ENCODE measurements at regions not wholly inside any gene's neighbourhood (a gene's known extent, or its start where the extent isn't known, plus 50 kb on each side); places are given as distances from the start of the nearest gene placed in this dataset.

- DNase-seq (ENCODE audit: low read depth) (no peak), FAIRE-seq (peak; percentile 26)
- H3K36me3 Mint-ChIP-seq (ENCODE audit: low read depth, unreplicated experiment) = no peaks in the 10 kb centered on the region
- no peak overlapping the region for H3K4me3 Mint-ChIP-seq (ENCODE audit: unreplicated experiment)
- H2AFZ ChIP-seq (ENCODE audit: low read depth, low read length) = no peak overlapping the region
- peak overlapping the region; percentile 76 for H3K9ac ChIP-seq (ENCODE audit: low read length)
- TF ChIP-seq CTCF (IDR thresholded peaks at IDR 0.05; ENCODE audit: insufficient read depth, low read depth, low read length) (peak; percentile 74), EZH2 (IDR thresholded peaks at IDR 0.05; ENCODE audit: insufficient read depth, low read length) (no peak)
- peak overlapping the region; percentile 93 for H3K27ac ChIP-seq (ENCODE audit: low read depth, low read length)
- H3K4me3 ChIP-seq (ENCODE audit: insufficient read depth, low read depth, low read length) = peak overlapping the region; percentile 7
- H3K4me1 ChIP-seq (ENCODE audit: insufficient read depth, low read length) = peaks cover 33% of the 10 kb centered on the region
- no peaks in the 10 kb centered on the region for H3K36me3 ChIP-seq (ENCODE audit: insufficient read depth, low read length)
- peaks cover 36% of the 10 kb centered on the region for H3K4me1 Mint-ChIP-seq (ENCODE audit: low read depth, unreplicated experiment)
- H3K9me3 Mint-ChIP-seq (ENCODE audit: unreplicated experiment) = peaks cover 2% of the 10 kb centered on the region
- H3K27me3 ChIP-seq (ENCODE audit: insufficient read depth, low read length) = no peaks in the 10 kb centered on the region
- H3K4me2 ChIP-seq (ENCODE audit: low read length) = peak overlapping the region; percentile 70
- H3K79me2 ChIP-seq (ENCODE audit: insufficient read depth, low read length) = no peaks in the 10 kb centered on the region
- H3K27ac Mint-ChIP-seq (ENCODE audit: unreplicated experiment) = peak overlapping the region; percentile 98
- H4K20me1 ChIP-seq (ENCODE audit: insufficient read depth, low read length) = no peaks in the 10 kb centered on the region
- H3K9me3 ChIP-seq (ENCODE audit: insufficient read depth, low read depth, low read length) = no peaks in the 10 kb centered on the region
- no peaks in the 10 kb centered on the region for H3K27me3 Mint-ChIP-seq (ENCODE audit: low read depth, unreplicated experiment)
Measured at GRCh38 chr17:69609473-69610305, 195.2 kb downstream of the MAP2K6 start.

DNA sequence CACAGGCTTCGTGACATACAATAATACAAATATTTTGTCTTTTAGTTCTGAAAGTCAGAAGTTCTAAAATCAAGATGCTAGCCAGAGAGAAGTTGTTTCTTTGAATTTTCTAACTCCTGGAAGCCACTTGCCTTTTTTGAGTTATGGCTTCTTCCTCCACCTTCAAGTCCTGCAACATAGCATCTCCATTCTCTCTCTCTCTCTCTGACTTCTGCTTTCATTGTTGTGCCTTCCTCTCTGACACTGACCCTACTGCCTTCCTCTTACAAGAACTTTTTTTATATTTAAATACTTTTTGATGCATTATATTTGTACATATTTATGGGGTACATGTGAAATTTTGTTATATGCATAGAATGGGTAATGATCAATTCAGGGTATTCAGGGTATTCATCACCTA lies 205.9 kb downstream of the MAP2K6 start:
- Mint-ChIP-seq H3K36me3 (ENCODE audit: low read depth, unreplicated experiment) (no peaks in the 10 kb centered on the region), H3K9me3 (ENCODE audit: unreplicated experiment) (peaks cover 15% of the 10 kb centered on the region)

More for the DNA sequence above, 205.9 kb downstream of the MAP2K6 start:
- Histone ChIP-seq H3K4me1 (ENCODE audit: insufficient read depth, low read length) (no peaks in the 10 kb centered on the region), H3K9ac (ENCODE audit: low read length) (no peak overlapping the region), H3K4me3 (ENCODE audit: insufficient read depth, low read depth, low read length) (no peak overlapping the region), H3K36me3 (ENCODE audit: insufficient read depth, low read length) (no peaks in the 10 kb centered on the region), H3K4me2 (ENCODE audit: low read length) (no peak overlapping the region), H3K79me2 (ENCODE audit: insufficient read depth, low read length) (no peaks in the 10 kb centered on the region), H3K27me3 (ENCODE audit: insufficient read depth, low read length) (no peaks in the 10 kb centered on the region), H3K9me3 (ENCODE audit: insufficient read depth, low read depth, low read length) (peaks cover 5% of the 10 kb centered on the region), H3K27ac (ENCODE audit: low read depth, low read length) (no peak overlapping the region), H4K20me1 (ENCODE audit: insufficient read depth, low read length) (no peaks in the 10 kb centered on the region), H2AFZ (ENCODE audit: low read depth, low read length) (no peak overlapping the region)
- no peak overlapping the region for H3K27ac Mint-ChIP-seq (ENCODE audit: unreplicated experiment)
- FAIRE-seq (no peak), DNase-seq (ENCODE audit: low read depth) (no peak)
- TF ChIP-seq CTCF (IDR thresholded peaks at IDR 0.05; ENCODE audit: insufficient read depth, low read depth, low read length) = no peak
- no peak for TF ChIP-seq EZH2 (IDR thresholded peaks at IDR 0.05; ENCODE audit: insufficient read depth, low read length)
- H3K27me3 Mint-ChIP-seq (ENCODE audit: low read depth, unreplicated experiment) = no peaks in the 10 kb centered on the region
- no peak overlapping the region for H3K4me3 Mint-ChIP-seq (ENCODE audit: unreplicated experiment)
- H3K4me1 Mint-ChIP-seq (ENCODE audit: low read depth, unreplicated experiment) = no peaks in the 10 kb centered on the region

Data from astrocyte (in vitro differentiated cells and primary cell).